ENCODE measurements at regions not wholly inside any gene's neighbourhood (a gene's known extent, or its start where the extent isn't known, plus 50 kb on each side); places are given as distances from the start of the nearest gene placed in this dataset.

DNA sequence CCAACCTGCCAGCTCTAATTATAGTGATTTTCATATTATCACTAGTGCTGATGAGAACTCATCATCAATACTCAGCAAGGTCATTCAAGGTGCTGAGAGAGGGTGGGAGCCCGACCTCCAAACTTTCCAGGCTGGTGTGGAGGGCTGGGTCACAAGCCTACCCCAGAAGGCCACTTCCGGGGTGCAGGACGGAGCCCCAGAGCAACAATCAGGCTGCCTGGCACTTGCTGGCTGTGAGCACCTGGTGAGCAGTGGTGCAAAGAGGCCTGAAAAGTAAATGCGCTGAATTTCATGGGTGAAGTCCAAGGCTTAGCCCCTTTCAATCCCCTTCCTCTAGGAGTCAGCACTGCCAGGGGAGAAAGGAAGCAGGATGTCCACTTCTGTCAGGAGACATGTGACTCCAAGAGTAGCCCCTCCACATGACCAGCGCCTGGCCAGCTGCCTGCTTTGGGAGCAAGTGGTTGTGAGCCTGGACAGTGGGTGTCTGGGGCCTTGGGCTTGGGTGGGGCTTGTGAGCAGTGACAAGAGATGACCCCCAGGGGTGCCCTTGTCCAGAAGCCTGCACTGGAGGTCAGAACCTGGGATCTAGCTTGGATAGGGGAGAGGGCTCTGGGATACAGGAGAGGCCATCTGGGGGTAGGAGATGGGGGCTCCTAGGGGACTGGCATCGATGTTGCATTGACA is 165.0 kb upstream of the TLE3 start:
- H3K27ac Mint-ChIP-seq = peak overlapping the region; percentile 57
- H3K36me3 Mint-ChIP-seq = no peaks in the 10 kb centered on the region
- H3K9me3 Mint-ChIP-seq = no peaks in the 10 kb centered on the region
- no peak for ATAC-seq
- H3K4me3 Mint-ChIP-seq = no peak overlapping the region
- H3K27me3 Mint-ChIP-seq = no peaks in the 10 kb centered on the region
- peaks cover 95% of the 10 kb centered on the region for H3K4me1 Mint-ChIP-seq

GRCh38 chr15:70262171-70262570 is 164.5 kb upstream of the TLE3 start:
- Mint-ChIP-seq H3K4me1 (peaks cover 91% of the 10 kb centered on the region), H3K9me3 (no peaks in the 10 kb centered on the region), H3K4me3 (no peak overlapping the region), H3K27me3 (no peaks in the 10 kb centered on the region), H3K27ac (peak overlapping the region; percentile 57), H3K36me3 (no peaks in the 10 kb centered on the region)
- no peak for ATAC-seq

- Mint-ChIP-seq H3K27me3 (no peaks in the 10 kb centered on the region), H3K27ac (peak overlapping the region; percentile 57), H3K4me1 (peaks cover 81% of the 10 kb centered on the region)
Measured at GRCh38 chr15:70261083-70261482, 163.4 kb upstream of the TLE3 start.

GRCh38 chr15:70260580-70260979 is 162.9 kb upstream of the TLE3 start:
- H3K9me3 Mint-ChIP-seq = no peaks in the 10 kb centered on the region
- no peaks in the 10 kb centered on the region for H3K27me3 Mint-ChIP-seq
- H3K4me3 Mint-ChIP-seq = no peak overlapping the region
- ATAC-seq = no peak
- H3K36me3 Mint-ChIP-seq = no peaks in the 10 kb centered on the region
- peak overlapping the region; percentile 49 for H3K27ac Mint-ChIP-seq
- peaks cover 76% of the 10 kb centered on the region for H3K4me1 Mint-ChIP-seq

More at GRCh38 chr15:70261083-70261482, 163.4 kb upstream of the TLE3 start:
- H3K4me3 Mint-ChIP-seq = no peak overlapping the region
- no peak for ATAC-seq
- no peaks in the 10 kb centered on the region for H3K36me3 Mint-ChIP-seq
- H3K9me3 Mint-ChIP-seq = no peaks in the 10 kb centered on the region

DNA sequence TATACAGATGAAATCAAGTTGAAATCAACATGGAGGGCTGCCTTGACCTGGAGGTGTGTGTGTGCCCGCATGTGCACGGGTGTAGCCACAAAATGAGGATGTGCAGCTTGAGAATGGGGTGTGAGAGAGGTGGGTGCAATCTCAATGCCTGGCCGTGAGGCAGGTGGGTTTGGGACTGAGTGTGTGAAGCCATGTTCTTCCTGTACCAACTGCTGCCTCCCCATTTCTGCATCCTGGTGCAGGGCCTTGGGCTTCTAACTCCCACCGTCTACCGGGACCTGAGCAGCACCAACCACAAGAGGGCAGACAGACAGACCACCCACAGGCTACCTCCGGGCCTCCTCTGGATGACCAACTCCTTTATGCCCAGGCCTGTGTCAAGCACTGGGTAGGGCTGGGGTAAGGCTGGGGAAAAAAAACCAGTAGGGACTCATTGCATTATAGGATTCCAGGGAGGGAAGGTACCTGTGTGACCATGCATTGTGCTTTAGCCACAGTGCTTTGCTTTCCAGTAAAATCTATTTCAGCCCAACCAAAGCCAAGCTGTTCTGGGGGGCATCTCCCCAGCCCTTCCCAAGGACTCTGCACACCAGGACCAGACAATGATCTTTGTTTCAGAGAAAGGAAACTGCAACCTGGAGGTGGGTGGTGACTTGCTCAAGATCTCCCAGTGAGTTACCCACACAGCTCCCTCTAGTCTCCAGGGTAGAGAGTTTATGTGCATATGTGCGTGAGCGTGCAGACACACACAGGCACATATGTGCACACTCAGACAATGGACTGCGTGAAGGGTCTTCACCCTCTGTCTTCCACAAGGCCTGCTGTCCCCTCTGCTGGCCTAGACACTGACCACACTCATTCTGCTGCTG is 162.2 kb upstream of the TLE3 start:
- Mint-ChIP-seq H3K27ac (peak overlapping the region; percentile 68), H3K9me3 (no peaks in the 10 kb centered on the region), H3K27me3 (no peaks in the 10 kb centered on the region), H3K4me1 (peaks cover 68% of the 10 kb centered on the region), H3K4me3 (peak overlapping the region; percentile 8), H3K36me3 (no peaks in the 10 kb centered on the region)
- peak; percentile 58 for ATAC-seq

DNA sequence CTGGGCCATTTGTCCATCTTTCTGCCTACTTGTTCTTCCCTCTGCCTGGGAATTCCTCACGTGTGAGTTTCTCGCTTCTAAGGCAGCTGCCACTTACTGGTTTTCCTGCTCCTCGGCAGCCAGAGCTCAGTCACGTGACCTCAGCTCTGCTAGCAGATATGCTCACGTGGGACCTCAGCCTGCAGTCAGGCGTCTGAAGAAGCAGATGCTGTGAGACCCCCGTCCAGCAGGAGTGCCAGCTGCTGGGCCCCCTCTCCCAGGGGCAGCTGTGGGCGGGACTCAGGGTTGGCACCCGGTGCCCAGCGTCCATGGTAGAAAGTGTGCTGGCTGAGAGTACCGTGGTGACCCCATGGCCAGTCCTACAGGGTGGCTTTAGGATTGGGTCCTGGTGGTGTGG is 161.3 kb upstream of the TLE3 start:
- peak; percentile 37 for ATAC-seq
- no peaks in the 10 kb centered on the region for H3K36me3 Mint-ChIP-seq
- H3K27me3 Mint-ChIP-seq = no peaks in the 10 kb centered on the region
- peaks cover 62% of the 10 kb centered on the region for H3K4me1 Mint-ChIP-seq
- H3K9me3 Mint-ChIP-seq = no peaks in the 10 kb centered on the region
- H3K27ac Mint-ChIP-seq = peak overlapping the region; percentile 68
- H3K4me3 Mint-ChIP-seq = peak overlapping the region; percentile 46

DNA sequence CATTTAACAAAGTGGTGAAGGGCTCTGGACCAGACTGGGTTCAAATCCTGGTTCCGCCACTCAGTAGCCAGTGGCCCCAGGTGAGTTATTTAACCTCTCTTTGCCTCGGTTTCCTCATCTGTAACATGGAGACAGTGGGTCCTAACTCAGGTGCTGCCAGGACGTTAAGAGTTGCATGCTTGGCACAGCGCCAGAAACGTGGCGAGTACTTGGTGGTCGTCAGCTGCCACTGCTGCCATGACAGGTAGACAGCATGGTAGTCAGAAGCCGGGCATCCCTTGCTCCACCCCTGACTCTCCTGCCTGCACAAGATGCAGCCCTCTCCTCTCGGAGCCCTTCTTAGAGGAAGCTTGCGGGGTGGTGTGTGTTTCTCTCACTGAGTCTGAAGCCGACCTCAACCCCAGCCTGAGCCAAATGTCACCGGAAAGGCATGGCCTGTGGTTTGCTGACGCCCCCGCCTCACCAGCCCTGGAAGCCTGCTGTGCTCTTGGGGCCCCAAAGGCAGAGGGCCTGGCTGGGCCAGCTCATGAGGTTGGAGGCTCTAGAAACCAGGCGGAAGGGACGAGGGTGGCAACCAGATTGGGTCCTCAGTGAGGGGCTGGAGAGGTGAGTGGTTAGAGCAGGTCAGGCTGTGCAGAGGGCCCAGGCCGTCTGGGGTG is 160.8 kb upstream of the TLE3 start:
- ATAC-seq = peak; percentile 91
- no peaks in the 10 kb centered on the region for H3K9me3 Mint-ChIP-seq
- peak overlapping the region; percentile 68 for H3K27ac Mint-ChIP-seq
- H3K4me3 Mint-ChIP-seq = peak overlapping the region; percentile 46
- H3K27me3 Mint-ChIP-seq = no peaks in the 10 kb centered on the region
- peaks cover 57% of the 10 kb centered on the region for H3K4me1 Mint-ChIP-seq
- H3K36me3 Mint-ChIP-seq = no peaks in the 10 kb centered on the region

GRCh38 chr15:70257573-70258248 is 160.0 kb upstream of the TLE3 start:
- Mint-ChIP-seq H3K4me1 (peaks cover 50% of the 10 kb centered on the region), H3K9me3 (no peaks in the 10 kb centered on the region), H3K27ac (no peak overlapping the region), H3K36me3 (no peaks in the 10 kb centered on the region), H3K27me3 (no peaks in the 10 kb centered on the region), H3K4me3 (no peak overlapping the region)
- ATAC-seq = no peak

- Mint-ChIP-seq H3K27me3 (no peaks in the 10 kb centered on the region), H3K36me3 (no peaks in the 10 kb centered on the region), H3K4me3 (no peak overlapping the region), H3K4me1 (peaks cover 44% of the 10 kb centered on the region), H3K9me3 (no peaks in the 10 kb centered on the region), H3K27ac (no peak overlapping the region)
- no peak for ATAC-seq
Measured at GRCh38 chr15:70257047-70257446, 159.3 kb upstream of the TLE3 start.

DNA sequence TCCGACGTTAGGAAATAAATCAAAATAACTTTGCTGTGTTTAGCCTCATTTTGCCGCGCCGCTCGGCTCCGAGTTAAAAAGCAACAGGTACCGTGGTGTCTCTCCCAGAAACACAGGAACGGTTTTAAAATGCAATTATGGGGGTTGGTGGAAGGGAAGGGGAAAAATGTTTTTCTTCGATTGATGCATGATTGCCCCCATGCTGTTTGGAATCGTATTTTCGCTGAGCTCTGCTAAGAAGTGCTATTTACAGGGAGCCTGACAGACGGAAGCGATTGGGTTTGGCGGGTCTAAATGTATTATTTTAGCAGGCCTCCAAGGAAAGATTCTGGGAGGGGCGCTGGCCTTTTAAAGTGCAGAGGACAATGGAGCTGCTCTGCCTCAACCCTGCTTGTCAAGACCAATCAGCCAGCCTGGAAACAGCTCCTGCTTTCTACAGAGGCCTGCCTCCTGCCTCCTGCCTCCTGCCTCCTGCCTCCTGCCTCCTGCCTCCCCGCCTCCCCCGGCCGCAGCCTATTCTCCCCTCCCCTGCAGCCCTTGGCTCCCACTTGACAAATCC is 156.7 kb upstream of the TLE3 start:
- peaks cover 38% of the 10 kb centered on the region for H3K4me1 Mint-ChIP-seq
- no peaks in the 10 kb centered on the region for H3K9me3 Mint-ChIP-seq
- H3K4me3 Mint-ChIP-seq = no peak overlapping the region
- no peaks in the 10 kb centered on the region for H3K27me3 Mint-ChIP-seq
- no peak overlapping the region for H3K27ac Mint-ChIP-seq
- no peaks in the 10 kb centered on the region for H3K36me3 Mint-ChIP-seq
- no peak for ATAC-seq

- Mint-ChIP-seq H3K27ac (no peak overlapping the region), H3K9me3 (no peaks in the 10 kb centered on the region), H3K27me3 (no peaks in the 10 kb centered on the region), H3K36me3 (no peaks in the 10 kb centered on the region), H3K4me3 (no peak overlapping the region), H3K4me1 (peaks cover 34% of the 10 kb centered on the region)
- no peak for ATAC-seq
Measured at GRCh38 chr15:70253461-70254156, 155.9 kb upstream of the TLE3 start.

DNA sequence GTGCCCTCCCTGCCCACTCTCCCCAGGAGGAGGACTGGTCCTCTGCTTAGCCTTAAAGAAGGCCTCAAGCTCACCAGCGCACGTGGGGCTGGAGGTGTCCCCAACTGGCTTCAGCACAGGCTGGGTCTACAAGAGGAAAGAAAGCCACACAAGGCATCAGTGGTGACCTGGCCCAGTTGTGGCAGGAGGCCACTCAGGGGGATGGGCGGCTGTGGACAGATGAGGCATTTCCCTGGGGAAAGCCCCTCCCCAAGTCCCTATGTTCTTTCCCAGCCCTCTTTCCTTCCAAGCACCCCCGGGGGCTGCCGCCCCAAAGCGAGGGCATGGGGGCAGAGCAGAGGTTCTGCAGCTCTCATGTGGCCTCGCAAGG is 155.2 kb upstream of the TLE3 start:
- H3K27me3 Mint-ChIP-seq = no peaks in the 10 kb centered on the region
- no peaks in the 10 kb centered on the region for H3K9me3 Mint-ChIP-seq
- H3K4me3 Mint-ChIP-seq = no peak overlapping the region
- H3K36me3 Mint-ChIP-seq = no peaks in the 10 kb centered on the region
- peak overlapping the region; percentile 14 for H3K27ac Mint-ChIP-seq
- peaks cover 34% of the 10 kb centered on the region for H3K4me1 Mint-ChIP-seq
- ATAC-seq = no peak

GRCh38 chr15:70252056-70252950 is 154.6 kb upstream of the TLE3 start:
- Mint-ChIP-seq H3K9me3 (no peaks in the 10 kb centered on the region), H3K4me1 (peaks cover 36% of the 10 kb centered on the region), H3K27me3 (no peaks in the 10 kb centered on the region), H3K27ac (peak overlapping the region; percentile 14), H3K4me3 (no peak overlapping the region), H3K36me3 (no peaks in the 10 kb centered on the region)
- ATAC-seq = no peak
